Right atrium auricular region (tissue), 2 donors: ENCODE measurements at regions not wholly inside any gene's neighbourhood (a gene's known extent, or its start where the extent isn't known, plus 50 kb on each side); places are given as distances from the start of the nearest gene placed in this dataset.

Source experiments
- DNase-seq: peaks from one replicate; pipeline ENCODE4 v3.0.0-alpha.2; 2019; ENCODE audit warnings: low spot score
- H3K27ac ChIP-seq, 2 donors: fragments of 200-600 bp; sonication (generic); 1 replicate in 1 of 2; 2 replicates in 1 of 2; pipeline ENCODE4 v1.5.1; 2016 to 2019
- H3K27me3 ChIP-seq, 2 donors: fragments of 200-600 bp; sonication (generic); one replicate each; pipeline versions ENCODE4 v1.5.1 to v1.6.0; 2017 to 2019
- H3K36me3 ChIP-seq: fragments of 200-600 bp; sonication (generic); one replicate; pipeline ENCODE4 v1.5.1; 2016
- H3K4me1 ChIP-seq, 2 donors: fragments of 200-600 bp; sonication (generic); one replicate each; pipeline versions ENCODE4 v1.5.1 to v1.6.0; 2017 to 2019
- H3K4me3 ChIP-seq, 2 donors: fragments of 200-600 bp; sonication (generic); 1 replicate in 1 of 2; 2 replicates in 1 of 2; pipeline ENCODE4 v1.5.1; 2017 to 2019; ENCODE audit warnings: mild to moderate bottlenecking in 1 of 2, moderate library complexity in 1 of 2
- H3K9me3 ChIP-seq, 2 donors: fragments of 200-600 bp; sonication (generic); one replicate each; pipeline ENCODE4 v1.5.1; 2019
- TF ChIP-seq, protein P1 (sequence below), 2 donors: fragments of 200-600 bp; sonication (generic); IDR thresholded peaks; one replicate each; pipeline ENCODE4 v1.5.1; 2019; ENCODE audit warnings: antibody characterized with exemption in 2 of 2

DNA sequence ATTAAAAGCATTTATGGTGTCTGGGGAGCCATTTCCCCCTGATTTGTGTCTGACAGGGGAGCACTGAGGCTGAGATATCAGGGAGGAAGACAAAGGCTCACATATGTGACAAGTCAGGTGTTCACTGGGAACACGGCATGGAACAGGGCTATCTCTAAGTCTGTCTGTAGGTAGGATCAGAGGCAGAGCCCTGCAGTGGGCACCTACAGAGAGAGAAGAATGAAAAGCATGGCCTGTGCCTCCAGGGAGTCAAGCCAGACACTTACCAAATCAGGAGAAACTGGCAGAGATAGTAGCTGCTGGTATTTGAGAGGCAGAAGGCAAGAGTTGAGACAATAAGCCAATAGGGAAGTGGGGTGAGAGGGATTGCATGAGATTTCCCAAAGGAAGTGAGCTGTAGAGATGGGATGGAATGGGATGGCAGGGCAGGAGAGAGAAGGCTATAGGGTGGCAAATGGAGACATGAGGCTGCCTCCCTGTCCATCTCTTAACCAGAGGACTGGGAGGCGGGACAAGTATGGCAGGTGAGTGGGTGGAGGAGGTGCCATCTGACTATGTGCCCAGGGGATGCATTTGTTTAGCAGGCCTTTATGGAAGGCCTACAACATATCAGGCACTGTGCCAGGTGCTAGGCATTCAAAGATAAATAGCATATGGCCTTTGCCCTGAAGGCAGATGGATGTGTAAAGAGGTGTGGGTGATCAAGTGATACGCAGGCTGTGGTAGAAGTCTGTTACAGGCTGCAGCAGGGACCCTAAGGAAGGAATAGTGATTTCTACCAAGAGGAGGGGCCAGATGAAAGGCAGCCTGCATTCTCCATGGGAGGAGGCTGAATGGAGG is 136.2 kb upstream of the IPO9 start:
- no peak for DNase-seq
- Histone ChIP-seq H3K4me1 (peaks cover 0 to 61% of the 10 kb centered on the region in 2 donors), H3K4me3 (no peak overlapping the region), H3K27ac (no peak overlapping the region), H3K9me3 (no peaks in the 10 kb centered on the region), H3K36me3 (no peaks in the 10 kb centered on the region), H3K27me3 (no peaks in the 10 kb centered on the region)
- TF ChIP-seq, protein P1, sequence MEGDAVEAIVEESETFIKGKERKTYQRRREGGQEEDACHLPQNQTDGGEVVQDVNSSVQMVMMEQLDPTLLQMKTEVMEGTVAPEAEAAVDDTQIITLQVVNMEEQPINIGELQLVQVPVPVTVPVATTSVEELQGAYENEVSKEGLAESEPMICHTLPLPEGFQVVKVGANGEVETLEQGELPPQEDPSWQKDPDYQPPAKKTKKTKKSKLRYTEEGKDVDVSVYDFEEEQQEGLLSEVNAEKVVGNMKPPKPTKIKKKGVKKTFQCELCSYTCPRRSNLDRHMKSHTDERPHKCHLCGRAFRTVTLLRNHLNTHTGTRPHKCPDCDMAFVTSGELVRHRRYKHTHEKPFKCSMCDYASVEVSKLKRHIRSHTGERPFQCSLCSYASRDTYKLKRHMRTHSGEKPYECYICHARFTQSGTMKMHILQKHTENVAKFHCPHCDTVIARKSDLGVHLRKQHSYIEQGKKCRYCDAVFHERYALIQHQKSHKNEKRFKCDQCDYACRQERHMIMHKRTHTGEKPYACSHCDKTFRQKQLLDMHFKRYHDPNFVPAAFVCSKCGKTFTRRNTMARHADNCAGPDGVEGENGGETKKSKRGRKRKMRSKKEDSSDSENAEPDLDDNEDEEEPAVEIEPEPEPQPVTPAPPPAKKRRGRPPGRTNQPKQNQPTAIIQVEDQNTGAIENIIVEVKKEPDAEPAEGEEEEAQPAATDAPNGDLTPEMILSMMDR (IDR thresholded peaks at IDR 0.05) = no peak

DNA sequence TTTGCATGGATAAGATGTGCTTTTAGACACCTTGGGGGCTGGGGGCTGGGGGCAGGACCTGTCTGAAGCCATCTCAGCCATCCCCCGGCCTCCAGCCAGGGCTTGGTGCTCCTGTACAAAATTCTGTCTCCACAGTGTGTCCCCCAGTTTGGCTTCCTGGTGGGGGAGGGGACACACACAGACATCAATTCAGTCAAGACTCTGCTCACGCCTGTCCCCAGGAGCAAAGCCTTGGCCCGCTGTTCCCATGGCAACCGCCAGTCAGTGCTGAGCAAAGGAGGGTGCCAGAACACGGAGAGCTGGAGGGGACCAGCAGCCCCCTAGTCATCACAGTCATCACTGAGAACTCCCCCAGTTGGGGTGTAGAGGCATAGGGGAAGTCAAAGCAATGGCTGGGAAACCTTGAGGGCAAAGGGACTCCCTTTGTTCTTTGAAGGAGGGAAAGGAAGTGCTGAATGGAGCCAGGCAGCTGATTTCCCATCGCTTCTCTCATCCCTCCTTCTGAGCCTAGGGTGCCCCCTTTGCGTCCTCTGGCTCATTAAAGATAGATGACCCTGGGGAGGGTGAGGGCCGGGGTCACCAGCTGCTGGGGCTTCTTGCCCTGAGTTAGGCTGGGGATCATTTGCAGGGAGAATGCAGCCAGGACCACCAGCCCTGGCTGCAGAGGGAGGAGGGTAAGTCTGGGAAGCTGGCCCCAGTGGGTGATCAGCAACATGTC is 134.9 kb upstream of the IPO9 start:
- H3K27ac ChIP-seq = no peak overlapping the region
- no peaks in the 10 kb centered on the region for H3K36me3 ChIP-seq
- H3K27me3 ChIP-seq = no peaks in the 10 kb centered on the region

DNA sequence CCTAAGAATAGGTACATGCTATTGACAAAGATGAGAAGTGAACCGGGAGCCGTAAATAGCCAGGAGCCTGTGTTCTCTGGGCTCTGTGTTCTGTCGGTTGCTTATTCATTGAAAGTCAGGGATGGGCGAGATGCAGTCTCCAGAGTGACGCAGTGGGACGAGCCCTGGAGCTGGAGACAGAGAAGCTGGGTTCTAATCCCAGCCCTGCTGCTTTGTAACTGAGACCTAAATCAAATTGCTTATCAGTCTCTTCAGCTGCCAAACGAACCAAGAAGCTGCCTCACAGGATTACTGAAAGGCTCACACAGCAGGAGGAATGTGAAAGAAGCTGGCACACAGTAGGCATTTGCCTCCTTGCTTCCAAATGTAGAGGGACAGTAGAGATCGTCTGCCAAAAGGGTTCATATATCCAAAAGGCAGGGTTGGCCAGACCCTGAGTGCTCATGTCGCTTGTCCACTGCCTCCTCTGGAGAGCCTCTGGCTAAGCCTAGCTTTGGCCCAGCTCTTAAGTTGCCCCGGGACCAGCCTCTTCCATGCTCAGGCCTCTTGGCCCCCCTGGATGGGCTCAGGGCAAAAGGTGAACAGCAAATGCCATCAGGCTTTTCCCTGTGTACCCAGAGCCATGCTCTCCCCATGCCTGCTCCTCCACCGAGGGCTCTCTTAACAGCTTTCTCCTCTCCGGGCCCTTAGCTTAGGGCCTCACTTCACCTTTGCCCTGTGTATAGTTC is 134.2 kb upstream of the IPO9 start:
- H3K27ac ChIP-seq = no peak overlapping the region
- no peak overlapping the region for H3K4me3 ChIP-seq
- H3K4me1 ChIP-seq = peaks cover 0 to 61% of the 10 kb centered on the region in 2 donors
- no peaks in the 10 kb centered on the region for H3K27me3 ChIP-seq
- no peaks in the 10 kb centered on the region for H3K36me3 ChIP-seq
- TF ChIP-seq, protein P1 (IDR thresholded peaks at IDR 0.05) = no peak
- H3K9me3 ChIP-seq = no peaks in the 10 kb centered on the region
- DNase-seq = no peak

More for the DNA sequence above, 134.9 kb upstream of the IPO9 start:
- Histone ChIP-seq H3K4me3 (no peak overlapping the region), H3K9me3 (no peaks in the 10 kb centered on the region), H3K4me1 (peaks cover 0 to 61% of the 10 kb centered on the region in 2 donors)
- no peak for DNase-seq
- TF ChIP-seq, protein P1 (IDR thresholded peaks at IDR 0.05) = no peak

DNA sequence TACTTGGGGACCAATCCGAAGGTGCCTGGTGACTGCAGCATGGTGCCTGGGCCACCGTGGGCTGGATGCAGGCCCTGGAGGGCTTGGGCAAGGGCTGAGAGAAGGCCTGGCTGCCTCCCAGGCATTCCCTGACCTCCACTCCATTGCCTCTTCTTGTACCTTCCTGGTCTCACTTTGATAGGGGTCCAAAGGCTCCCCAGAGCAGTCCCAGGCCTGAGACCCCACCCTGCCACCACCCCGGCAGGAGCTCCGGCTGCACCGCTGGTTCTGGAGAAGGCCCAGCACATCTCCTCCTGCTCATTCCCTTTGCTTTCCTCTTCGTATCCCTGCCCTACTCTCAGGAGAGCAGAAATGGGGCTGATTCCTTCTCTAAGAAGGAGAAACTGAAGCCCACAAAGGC is 133.3 kb upstream of the IPO9 start:
- Histone ChIP-seq H3K27me3 (no peaks in the 10 kb centered on the region), H3K4me3 (no peak overlapping the region), H3K36me3 (no peaks in the 10 kb centered on the region), H3K9me3 (no peaks in the 10 kb centered on the region), H3K27ac (peak overlapping the region; percentile 22 to 44), H3K4me1 (peaks cover 0 to 61% of the 10 kb centered on the region in 2 donors)
- TF ChIP-seq, protein P1 (IDR thresholded peaks at IDR 0.05) = no peak
- DNase-seq = no peak

DNA sequence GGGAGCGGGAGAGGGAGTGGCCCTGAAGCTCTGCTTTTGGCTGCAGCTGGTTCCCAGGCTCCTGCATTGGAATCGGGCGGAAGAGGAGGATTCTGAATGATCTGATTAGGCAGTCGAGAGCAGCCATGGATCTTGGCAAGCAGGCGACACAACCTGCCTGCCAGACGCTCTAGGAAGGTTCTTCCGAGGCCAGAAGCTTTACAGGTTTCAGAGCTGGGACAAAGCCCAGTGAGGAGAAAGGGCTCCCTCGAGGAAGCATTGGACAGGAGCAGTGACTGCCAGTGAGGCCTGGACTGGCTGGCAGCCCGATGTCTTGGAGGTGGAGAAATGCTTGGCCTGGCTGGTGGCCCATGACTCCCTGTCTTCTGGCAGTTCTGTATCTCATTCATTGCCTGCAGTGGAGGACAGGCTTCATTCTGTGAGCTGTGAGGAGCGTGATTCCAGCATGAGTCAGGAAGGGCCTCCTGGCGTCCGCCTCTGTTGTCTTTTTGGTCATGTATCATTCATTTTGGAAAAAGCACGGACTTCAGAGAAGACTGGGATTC is 132.7 kb upstream of the IPO9 start:
- Histone ChIP-seq H3K27ac (peak overlapping the region; percentile 22 to 44), H3K4me1 (peaks cover 0 to 61% of the 10 kb centered on the region in 2 donors), H3K36me3 (no peaks in the 10 kb centered on the region), H3K9me3 (no peaks in the 10 kb centered on the region), H3K4me3 (no peak overlapping the region), H3K27me3 (no peaks in the 10 kb centered on the region)
- DNase-seq = peak; percentile 94
- TF ChIP-seq, protein P1 (IDR thresholded peaks at IDR 0.05) = no peak
